ENCODE measurements at regions not wholly inside any gene's neighbourhood (a gene's known extent, or its start where the extent isn't known, plus 50 kb on each side); places are given as distances from the start of the nearest gene placed in this dataset.

DNA sequence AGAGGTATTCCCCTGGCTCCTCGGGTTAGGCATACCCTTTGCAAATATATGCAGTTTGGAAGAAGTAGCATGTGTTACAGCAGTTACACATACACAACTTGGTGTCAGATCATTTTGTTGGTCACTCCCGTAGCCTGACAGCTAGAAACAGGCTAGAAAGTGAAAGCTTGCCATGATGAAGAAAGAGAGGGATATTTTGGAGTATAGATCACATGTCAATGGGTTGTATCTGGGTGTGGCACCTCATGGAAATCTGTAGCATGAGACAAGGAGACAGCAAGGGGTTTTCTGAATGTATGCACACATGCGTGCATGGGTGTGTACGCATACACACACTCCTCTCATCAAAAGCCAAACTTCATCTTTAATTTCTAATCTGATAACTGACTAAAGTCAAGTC is 1914.5 kb upstream of the PIK3C3 start:
- no peak overlapping the region for H3K4me3 Mint-ChIP-seq
- intact Hi-C loops (cut with micrococcal nuclease) = no loop called here
- 79% methylated on average over 4 of the region's 4 CpGs for WGBS (ENCODE audit: insufficient coverage)
- H3K9me3 Mint-ChIP-seq = peaks cover 19 to 23% of the 10 kb centered on the region in 2 donors
- H3K4me1 Mint-ChIP-seq = no peaks in the 10 kb centered on the region
- H3K27ac ChIP-seq (ENCODE audit: low read length) = no peak overlapping the region
- no peaks in the 10 kb centered on the region for H3K27me3 ChIP-seq (ENCODE audit: control insufficient read depth, insufficient read depth, low read length)
- peaks cover 7% of the 10 kb centered on the region for H3K36me3 Mint-ChIP-seq
- no peaks in the 10 kb centered on the region for H3K4me1 ChIP-seq (ENCODE audit: control insufficient read depth, insufficient read depth, low read length)
- no peak for ATAC-seq
- no peak overlapping the region for H3K27ac Mint-ChIP-seq
- H3K4me3 ChIP-seq (ENCODE audit: low read length) = no peak overlapping the region
- no peaks in the 10 kb centered on the region for H3K36me3 ChIP-seq (ENCODE audit: control insufficient read depth, insufficient read depth, low read length)
- no peak for DNase-seq
- no peaks in the 10 kb centered on the region for H3K27me3 Mint-ChIP-seq (ENCODE audit: low read depth in 2 of 2)
- TF ChIP-seq CTCF (IDR thresholded peaks at IDR 0.05) = no peak
- peaks cover 7% of the 10 kb centered on the region for H3K9me3 ChIP-seq (ENCODE audit: control insufficient read depth, insufficient read depth, low read length)

DNA sequence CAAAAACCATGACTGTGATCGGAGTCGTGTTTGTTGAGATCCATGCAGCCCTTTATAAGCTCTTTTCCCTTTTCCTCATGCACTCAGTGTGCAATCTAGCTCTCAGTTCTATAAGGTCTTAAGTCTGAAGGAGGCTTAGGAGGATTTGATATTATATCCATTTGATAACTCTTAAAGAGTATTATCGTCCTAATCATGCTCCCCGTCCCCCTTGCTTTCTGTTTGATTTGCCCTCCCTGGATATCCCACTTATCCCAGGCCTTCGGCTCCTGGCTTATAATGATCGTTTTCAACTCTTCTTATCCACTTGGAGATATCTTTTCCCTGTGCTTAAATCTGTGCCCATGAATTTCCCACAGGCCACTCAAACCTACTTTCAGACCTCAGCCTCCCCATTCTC is 1917.7 kb upstream of the PIK3C3 start:
- DNase-seq = no peak
- peaks cover 7% of the 10 kb centered on the region for H3K9me3 ChIP-seq (ENCODE audit: control insufficient read depth, insufficient read depth, low read length)
- H3K27me3 Mint-ChIP-seq (ENCODE audit: low read depth in 2 of 2) = no peaks in the 10 kb centered on the region
- ATAC-seq = no peak
- H3K4me1 Mint-ChIP-seq = no peaks in the 10 kb centered on the region
- no peak overlapping the region for H3K4me3 ChIP-seq (ENCODE audit: low read length)
- H3K4me3 Mint-ChIP-seq = no peak overlapping the region
- H3K36me3 ChIP-seq (ENCODE audit: control insufficient read depth, insufficient read depth, low read length) = no peaks in the 10 kb centered on the region
- no peak overlapping the region for H3K27ac Mint-ChIP-seq
- H3K4me1 ChIP-seq (ENCODE audit: control insufficient read depth, insufficient read depth, low read length) = no peaks in the 10 kb centered on the region
- no peak for TF ChIP-seq CTCF (IDR thresholded peaks at IDR 0.05)
- no peak overlapping the region for H3K27ac ChIP-seq (ENCODE audit: low read length)
- intact Hi-C loops (cut with micrococcal nuclease) = no loop called here
- H3K9me3 Mint-ChIP-seq = peaks cover 12 to 16% of the 10 kb centered on the region in 2 donors
- peaks cover 7% of the 10 kb centered on the region for H3K36me3 Mint-ChIP-seq
- H3K27me3 ChIP-seq (ENCODE audit: control insufficient read depth, insufficient read depth, low read length) = no peaks in the 10 kb centered on the region
- 87% methylated on average over 6 of the region's 6 CpGs for WGBS (ENCODE audit: insufficient coverage)

DNA sequence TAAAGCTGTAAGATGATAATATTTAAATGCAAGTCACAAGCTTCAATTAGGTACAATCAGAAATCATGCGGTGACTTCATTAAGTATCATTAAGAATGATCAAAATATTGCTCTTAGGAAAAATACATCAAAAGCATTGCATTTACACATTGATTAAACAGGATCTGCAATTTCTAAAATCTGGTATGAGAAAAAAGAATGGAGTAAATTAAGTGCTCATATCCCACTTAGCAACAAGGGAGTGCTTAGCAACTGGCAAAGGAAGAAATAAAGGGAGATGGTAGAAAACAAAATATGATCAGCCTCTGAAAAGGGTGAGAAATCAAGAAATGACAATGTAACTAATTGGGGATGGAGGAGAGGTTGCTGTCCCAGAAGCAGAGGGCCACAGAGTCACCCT is 1918.2 kb upstream of the PIK3C3 start:
- Mint-ChIP-seq H3K4me3 (no peak overlapping the region), H3K9me3 (peaks cover 12 to 16% of the 10 kb centered on the region in 2 donors), H3K27me3 (ENCODE audit: low read depth in 2 of 2) (no peaks in the 10 kb centered on the region), H3K27ac (no peak overlapping the region), H3K4me1 (no peaks in the 10 kb centered on the region), H3K36me3 (peaks cover 7% of the 10 kb centered on the region)
- peaks cover 5% of the 10 kb centered on the region for H3K9me3 ChIP-seq (ENCODE audit: control insufficient read depth, insufficient read depth, low read length)
- H3K4me1 ChIP-seq (ENCODE audit: control insufficient read depth, insufficient read depth, low read length) = no peaks in the 10 kb centered on the region
- intact Hi-C loops (cut with micrococcal nuclease) = no loop called here
- no peak for DNase-seq
- WGBS (ENCODE audit: insufficient coverage) = no CpG with 5 or more reads among the region's 1 CpG
- no peak for TF ChIP-seq CTCF (IDR thresholded peaks at IDR 0.05)
- H3K27ac ChIP-seq (ENCODE audit: low read length) = no peak overlapping the region
- no peaks in the 10 kb centered on the region for H3K36me3 ChIP-seq (ENCODE audit: control insufficient read depth, insufficient read depth, low read length)
- H3K27me3 ChIP-seq (ENCODE audit: control insufficient read depth, insufficient read depth, low read length) = no peaks in the 10 kb centered on the region
- no peak for ATAC-seq
- H3K4me3 ChIP-seq (ENCODE audit: low read length) = no peak overlapping the region

- TF ChIP-seq CTCF (IDR thresholded peaks at IDR 0.05) = no peak
- H3K9me3 ChIP-seq (ENCODE audit: control insufficient read depth, insufficient read depth, low read length) = peaks cover 5% of the 10 kb centered on the region
- H3K27me3 Mint-ChIP-seq (ENCODE audit: low read depth in 2 of 2) = no peaks in the 10 kb centered on the region
- H3K27ac ChIP-seq (ENCODE audit: low read length) = no peak overlapping the region
- no CpG with 5 or more reads among the region's 1 CpG for WGBS (ENCODE audit: insufficient coverage)
- no peaks in the 10 kb centered on the region for H3K4me1 ChIP-seq (ENCODE audit: control insufficient read depth, insufficient read depth, low read length)
- DNase-seq (no peak), ATAC-seq (no peak)
- H3K4me3 ChIP-seq (ENCODE audit: low read length) = no peak overlapping the region
- no peaks in the 10 kb centered on the region for H3K27me3 ChIP-seq (ENCODE audit: control insufficient read depth, insufficient read depth, low read length)
- peaks cover 12 to 15% of the 10 kb centered on the region in 2 donors for H3K9me3 Mint-ChIP-seq
- H3K4me1 Mint-ChIP-seq = no peaks in the 10 kb centered on the region
- no peak overlapping the region for H3K27ac Mint-ChIP-seq
- H3K4me3 Mint-ChIP-seq = no peak overlapping the region
- no peaks in the 10 kb centered on the region for H3K36me3 ChIP-seq (ENCODE audit: control insufficient read depth, insufficient read depth, low read length)
- H3K36me3 Mint-ChIP-seq = peaks cover 7% of the 10 kb centered on the region
- intact Hi-C loops (cut with micrococcal nuclease) = no loop called here
Observed at GRCh38 chr18:40035966-40036365, 1919.1 kb upstream of the PIK3C3 start.
